Smooth muscle cell (in vitro differentiated cells): ENCODE measurements at regions not wholly inside any gene's neighbourhood (a gene's known extent, or its start where the extent isn't known, plus 50 kb on each side); places are given as distances from the start of the nearest gene placed in this dataset.
A peak's percentile ranks its signal among the peaks of the same experiment; 100 is the strongest.

Source experiments
- DNase-seq: peaks from one replicate; lab custom pipeline; 2025; ENCODE audit not compliant: unreplicated experiment; lab: John Stamatoyannopoulos, UW
- H2AFZ ChIP-seq: fragments of 200-600 bp; sonication (generic); 2 replicates; pipeline ENCODE4 v1.6.0; 2016; ENCODE audit warnings: antibody characterized with exemption, low read depth, mild to moderate bottlenecking
- H3F3A ChIP-seq: fragments of 200-600 bp; sonication (generic); 2 replicates; pipeline ENCODE4 v1.6.0; 2017; ENCODE audit warnings: antibody characterized with exemption, low read depth
- H3K27ac ChIP-seq: fragments of 200-600 bp; sonication (generic); 2 replicates; pipeline ENCODE4 v1.5.1; 2016; ENCODE audit warnings: low read depth, mild to moderate bottlenecking
- H3K27me3 ChIP-seq: fragments of 200-600 bp; sonication (generic); 2 replicates; pipeline ENCODE4 v1.6.1; 2016; ENCODE audit warnings: low read depth, mild to moderate bottlenecking
- H3K36me3 ChIP-seq: fragments of 200-600 bp; sonication (generic); 2 replicates; pipeline ENCODE4 v1.5.1; 2016; ENCODE audit warnings: low read depth
- H3K4me1 ChIP-seq: fragments of 200-600 bp; sonication (generic); 2 replicates; pipeline ENCODE4 v1.5.1; 2016; ENCODE audit warnings: low read depth
- H3K4me2 ChIP-seq: fragments of 200-600 bp; sonication (generic); 2 replicates; pipeline ENCODE4 v1.6.0; 2016; ENCODE audit warnings: mild to moderate bottlenecking
- H3K4me3 ChIP-seq: fragments of 200-600 bp; sonication (generic); 2 replicates; pipeline ENCODE4 v1.5.1; 2016; ENCODE audit warnings: mild to moderate bottlenecking
- H3K79me2 ChIP-seq: fragments of 200-600 bp; sonication (generic); 2 replicates; pipeline ENCODE4 v1.6.0; 2016; ENCODE audit warnings: low read depth, mild to moderate bottlenecking
- H3K9ac ChIP-seq: fragments of 200-600 bp; sonication (generic); 2 replicates; pipeline ENCODE4 v1.6.0; 2016; ENCODE audit warnings: low read depth
- H3K9me3 ChIP-seq: fragments of 200-600 bp; sonication (generic); replicated peaks from 2 replicates; pipeline ENCODE4 v1.5.1; 2016; ENCODE audit warnings: low read depth
- H4K20me1 ChIP-seq: fragments of 200-600 bp; sonication (generic); 2 replicates; pipeline ENCODE4 v1.6.0; 2016; ENCODE audit warnings: low read depth
- CTCF ChIP-seq: fragments of 200-600 bp; sonication (generic); IDR thresholded peaks from 2 replicates; pipeline ENCODE4 v1.5.1; 2017; ENCODE audit warnings: borderline replicate concordance, mild to moderate bottlenecking, antibody characterized with exemption; ENCODE audit not compliant: insufficient read depth, poor library complexity, severe bottlenecking
- WGBS: methylation state at CpG from one replicate; pipeline ENCODE4 v1.1.7; 2016; ENCODE audit warnings: low lambda C conversion rate; 5-methylcytosine and 5-hydroxymethylcytosine counted together

DNA sequence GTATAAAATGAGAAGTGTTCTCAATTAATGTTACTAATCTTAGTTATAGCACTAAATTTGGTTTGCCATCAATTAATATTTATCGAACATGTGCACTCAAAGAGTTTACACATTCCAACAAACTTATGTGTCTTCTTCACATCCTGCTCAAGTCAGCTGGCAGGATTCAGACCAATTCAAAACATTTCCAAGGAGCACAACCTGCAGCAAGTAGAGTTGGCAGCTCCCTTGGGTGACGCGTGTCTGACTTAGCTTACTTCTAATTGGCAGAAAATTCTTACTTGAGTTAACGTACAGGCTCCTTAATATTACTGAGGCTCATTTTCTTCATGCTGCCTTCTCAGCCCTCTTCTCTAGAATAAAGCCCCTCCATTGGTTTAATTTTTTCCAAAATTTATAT, 110.4 kb upstream of the PFN2 start:
- Histone ChIP-seq H3K27ac (peak overlapping the region; percentile 98), H3K27me3 (no peaks in the 10 kb centered on the region), H3K4me3 (no peak overlapping the region), H3K9ac (no peak overlapping the region), H2AFZ (no peak overlapping the region), H3K4me1 (peaks cover 13% of the 10 kb centered on the region), H3F3A (peaks cover 40% of the 10 kb centered on the region), H3K4me2 (no peak overlapping the region), H3K36me3 (no peaks in the 10 kb centered on the region), H3K9me3 (no peaks in the 10 kb centered on the region), H3K79me2 (no peaks in the 10 kb centered on the region), H4K20me1 (no peaks in the 10 kb centered on the region)
- no peak for TF ChIP-seq CTCF
- DNase-seq = no peak
- 84% methylated on average over 4 of the region's 4 CpGs for WGBS

- Histone ChIP-seq H3K9ac (peak overlapping the region; percentile 65), H3K36me3 (no peaks in the 10 kb centered on the region), H3K4me2 (peak overlapping the region; percentile 56), H3K4me3 (no peak overlapping the region), H3K4me1 (peaks cover 13% of the 10 kb centered on the region), H4K20me1 (no peaks in the 10 kb centered on the region), H3K27ac (peak overlapping the region; percentile 98), H3K79me2 (no peaks in the 10 kb centered on the region), H3K9me3 (no peaks in the 10 kb centered on the region), H3F3A (peaks cover 49% of the 10 kb centered on the region), H2AFZ (peak overlapping the region; percentile 67), H3K27me3 (no peaks in the 10 kb centered on the region)
- WGBS = 31% methylated on average over 4 of the region's 4 CpGs
- no peak for TF ChIP-seq CTCF
- DNase-seq = no peak
Observed at GRCh38 chr3:150080058-150080730, 109.5 kb upstream of the PFN2 start.

DNA sequence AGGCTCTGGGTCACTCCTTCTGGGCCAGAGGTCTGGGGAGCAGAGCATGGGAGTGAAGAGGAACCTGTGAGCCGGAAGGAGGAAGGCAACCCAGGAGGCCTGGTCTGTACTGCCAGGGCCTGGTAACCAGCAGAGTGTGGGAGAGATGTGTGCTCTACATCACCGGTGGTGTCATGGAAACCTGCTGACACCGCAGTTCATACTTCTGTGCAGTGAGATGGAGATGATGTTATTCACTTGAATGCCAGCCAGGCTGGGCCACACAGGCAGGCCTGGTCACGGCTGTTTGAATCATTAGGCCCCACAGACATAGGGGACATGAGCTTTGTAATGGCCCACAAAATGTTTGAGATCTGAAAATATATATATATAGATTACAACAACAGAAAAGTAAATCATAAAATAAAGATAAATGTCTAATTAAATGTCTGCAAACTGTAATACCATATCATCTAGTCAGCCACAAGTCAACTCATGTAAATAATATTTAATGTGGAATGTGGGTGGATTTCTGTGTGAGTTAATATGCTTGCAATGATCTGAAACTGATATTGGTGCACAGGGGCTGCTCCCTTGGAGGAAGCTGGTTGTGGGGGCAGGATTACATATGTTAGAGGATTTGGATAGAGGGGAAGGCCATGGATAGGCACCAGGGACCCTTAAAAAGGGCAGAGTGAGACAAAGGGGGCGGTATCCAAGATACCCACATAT, 108.5 kb upstream of the PFN2 start:
- Histone ChIP-seq H3K27ac (peak overlapping the region; percentile 98), H2AFZ (peak overlapping the region; percentile 16), H3K36me3 (no peaks in the 10 kb centered on the region), H3K79me2 (no peaks in the 10 kb centered on the region), H3F3A (peaks cover 59% of the 10 kb centered on the region), H3K9ac (peak overlapping the region; percentile 81), H3K4me3 (no peak overlapping the region), H3K27me3 (no peaks in the 10 kb centered on the region), H3K9me3 (no peaks in the 10 kb centered on the region), H4K20me1 (no peaks in the 10 kb centered on the region), H3K4me1 (peaks cover 13% of the 10 kb centered on the region), H3K4me2 (peak overlapping the region; percentile 56)
- DNase-seq = peak; percentile 16
- TF ChIP-seq CTCF = no peak
- 32% methylated on average over 5 of the region's 5 CpGs for WGBS
